Uterus (tissue), 2 donors: ENCODE measurements at regions not wholly inside any gene's neighbourhood (a gene's known extent, or its start where the extent isn't known, plus 50 kb on each side); places are given as distances from the start of the nearest gene placed in this dataset.

Experiments
- POLR2A ChIP-seq, 2 donors: fragments of 450-650 bp; IDR thresholded peaks; one replicate each; pipeline ENCODE4 v1.6.1; 2016; ENCODE audit warnings: antibody characterized with exemption in 2 of 2, mild to moderate bottlenecking in 1 of 2, moderate library complexity in 1 of 2
- TF ChIP-seq, protein P1 (sequence below), 4 experiments: fragments of 200-600 bp in 2 of 4; fragments of 450-650 bp in 2 of 4; sonication (generic) in 2 of 4; IDR thresholded peaks; one replicate each; pipeline ENCODE4 v1.5.1; 2016 to 2019; ENCODE audit warnings: antibody characterized with exemption in 4 of 4, mild to moderate bottlenecking in 2 of 4, moderate library complexity in 1 of 4

DNA sequence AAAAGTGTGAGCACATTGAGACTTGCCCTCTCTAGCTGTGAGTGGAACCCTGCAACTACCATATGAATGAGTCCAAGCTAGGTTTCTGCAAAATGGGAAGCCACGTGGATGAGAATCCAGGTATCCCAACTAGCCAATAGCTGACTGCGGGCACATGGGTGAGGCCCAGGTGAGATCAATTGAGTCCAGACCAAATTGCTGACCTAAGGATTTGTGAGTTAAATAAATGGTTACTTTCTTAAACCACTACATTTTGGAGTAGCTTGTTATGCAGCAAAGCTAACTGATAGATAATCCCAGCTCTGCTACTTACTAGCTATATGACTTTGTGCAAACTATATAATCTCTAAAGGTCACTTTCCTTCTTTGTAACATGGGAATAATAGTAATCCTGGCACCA is 150.3 kb upstream of the LCORL start:
- TF ChIP-seq, protein P1, sequence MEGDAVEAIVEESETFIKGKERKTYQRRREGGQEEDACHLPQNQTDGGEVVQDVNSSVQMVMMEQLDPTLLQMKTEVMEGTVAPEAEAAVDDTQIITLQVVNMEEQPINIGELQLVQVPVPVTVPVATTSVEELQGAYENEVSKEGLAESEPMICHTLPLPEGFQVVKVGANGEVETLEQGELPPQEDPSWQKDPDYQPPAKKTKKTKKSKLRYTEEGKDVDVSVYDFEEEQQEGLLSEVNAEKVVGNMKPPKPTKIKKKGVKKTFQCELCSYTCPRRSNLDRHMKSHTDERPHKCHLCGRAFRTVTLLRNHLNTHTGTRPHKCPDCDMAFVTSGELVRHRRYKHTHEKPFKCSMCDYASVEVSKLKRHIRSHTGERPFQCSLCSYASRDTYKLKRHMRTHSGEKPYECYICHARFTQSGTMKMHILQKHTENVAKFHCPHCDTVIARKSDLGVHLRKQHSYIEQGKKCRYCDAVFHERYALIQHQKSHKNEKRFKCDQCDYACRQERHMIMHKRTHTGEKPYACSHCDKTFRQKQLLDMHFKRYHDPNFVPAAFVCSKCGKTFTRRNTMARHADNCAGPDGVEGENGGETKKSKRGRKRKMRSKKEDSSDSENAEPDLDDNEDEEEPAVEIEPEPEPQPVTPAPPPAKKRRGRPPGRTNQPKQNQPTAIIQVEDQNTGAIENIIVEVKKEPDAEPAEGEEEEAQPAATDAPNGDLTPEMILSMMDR (IDR thresholded peaks at IDR 0.05), result no peak
- TF ChIP-seq POLR2A (IDR thresholded peaks at IDR 0.05), result no peak
